Stimulated activated memory B cell treated with anti-CD40 and anti-IgM and Interleukin-4, amounts not matched to agents 10 μg/mL and 1 μg/mL and 100 μg/mL, for 72 hours (primary cell): ENCODE measurements at regions not wholly inside any gene's neighbourhood (a gene's known extent, or its start where the extent isn't known, plus 50 kb on each side); places are given as distances from the start of the nearest gene placed in this dataset.

ENCODE experiments used
- ATAC-seq: fragments of 150-1000 bp; cut with Tn5 transposase; 2 replicates; pipeline ENCODE4 v1.10.0; 2021
- H3K27ac Mint-ChIP-seq: one replicate; pipeline ENCODE4 v1.8.0; 2022; ENCODE audit warnings: mild to moderate bottlenecking, mixed read lengths
- H3K27me3 Mint-ChIP-seq: one replicate; pipeline ENCODE4 v1.8.0; 2022; ENCODE audit warnings: mixed read lengths
- H3K36me3 Mint-ChIP-seq: one replicate; pipeline ENCODE4 v1.8.0; 2022; ENCODE audit warnings: mixed read lengths
- H3K4me1 Mint-ChIP-seq: one replicate; pipeline ENCODE4 v1.8.0; 2022; ENCODE audit warnings: mixed read lengths
- H3K4me3 Mint-ChIP-seq: one replicate; pipeline ENCODE4 v1.8.0; 2022; ENCODE audit warnings: mild to moderate bottlenecking, moderate library complexity, mixed read lengths
- H3K9me3 Mint-ChIP-seq: one replicate; pipeline ENCODE4 v1.8.0; 2022; ENCODE audit warnings: mixed read lengths

- ATAC-seq: no peak
- Mint-ChIP-seq H3K36me3 (no peaks in the 10 kb centered on the region), H3K4me1 (peaks cover 26% of the 10 kb centered on the region), H3K27me3 (no peaks in the 10 kb centered on the region), H3K9me3 (no peaks in the 10 kb centered on the region), H3K27ac (no peak overlapping the region), H3K4me3 (no peak overlapping the region)
These were observed 65.0 kb upstream of the ARHGAP5 start for GRCh38 chr14:32012062-32012461.

GRCh38 chr14:32012571-32012970 lies 64.5 kb upstream of the ARHGAP5 start:
- no peak for ATAC-seq
- no peak overlapping the region for H3K4me3 Mint-ChIP-seq
- H3K27me3 Mint-ChIP-seq: no peaks in the 10 kb centered on the region
- no peaks in the 10 kb centered on the region for H3K36me3 Mint-ChIP-seq
- H3K9me3 Mint-ChIP-seq: no peaks in the 10 kb centered on the region
- H3K27ac Mint-ChIP-seq: no peak overlapping the region
- peaks cover 21% of the 10 kb centered on the region for H3K4me1 Mint-ChIP-seq

- Mint-ChIP-seq H3K4me3 (no peak overlapping the region), H3K4me1 (peaks cover 16% of the 10 kb centered on the region), H3K27me3 (no peaks in the 10 kb centered on the region), H3K9me3 (no peaks in the 10 kb centered on the region), H3K36me3 (no peaks in the 10 kb centered on the region), H3K27ac (no peak overlapping the region)
- ATAC-seq: no peak
These were observed 64.0 kb upstream of the ARHGAP5 start for GRCh38 chr14:32013083-32013482.

- no peak for ATAC-seq
- Mint-ChIP-seq H3K9me3 (no peaks in the 10 kb centered on the region), H3K4me3 (no peak overlapping the region), H3K27ac (no peak overlapping the region), H3K4me1 (peaks cover 6% of the 10 kb centered on the region), H3K27me3 (no peaks in the 10 kb centered on the region), H3K36me3 (no peaks in the 10 kb centered on the region)
These were observed 63.0 kb upstream of the ARHGAP5 start for GRCh38 chr14:32014057-32014456.

- H3K27me3 Mint-ChIP-seq: no peaks in the 10 kb centered on the region
- no peak for ATAC-seq
- peaks cover 6% of the 10 kb centered on the region for H3K4me1 Mint-ChIP-seq
- no peaks in the 10 kb centered on the region for H3K36me3 Mint-ChIP-seq
- no peak overlapping the region for H3K27ac Mint-ChIP-seq
- no peaks in the 10 kb centered on the region for H3K9me3 Mint-ChIP-seq
- H3K4me3 Mint-ChIP-seq: no peak overlapping the region
These were observed 62.6 kb upstream of the ARHGAP5 start for GRCh38 chr14:32014498-32014897.

- Mint-ChIP-seq H3K27ac (no peak overlapping the region), H3K4me3 (no peak overlapping the region), H3K36me3 (no peaks in the 10 kb centered on the region), H3K27me3 (no peaks in the 10 kb centered on the region), H3K4me1 (peaks cover 6% of the 10 kb centered on the region), H3K9me3 (no peaks in the 10 kb centered on the region)
- ATAC-seq: no peak
These were observed 61.9 kb upstream of the ARHGAP5 start for GRCh38 chr14:32015166-32015565.

GRCh38 chr14:32017587-32017986 lies 59.5 kb upstream of the ARHGAP5 start:
- no peak overlapping the region for H3K4me3 Mint-ChIP-seq
- H3K27me3 Mint-ChIP-seq: no peaks in the 10 kb centered on the region
- H3K27ac Mint-ChIP-seq: no peak overlapping the region
- H3K9me3 Mint-ChIP-seq: no peaks in the 10 kb centered on the region
- no peaks in the 10 kb centered on the region for H3K4me1 Mint-ChIP-seq
- ATAC-seq: peak; percentile 12
- no peaks in the 10 kb centered on the region for H3K36me3 Mint-ChIP-seq

- no peak for ATAC-seq
- H3K4me1 Mint-ChIP-seq: no peaks in the 10 kb centered on the region
- H3K27ac Mint-ChIP-seq: no peak overlapping the region
- no peaks in the 10 kb centered on the region for H3K27me3 Mint-ChIP-seq
- no peak overlapping the region for H3K4me3 Mint-ChIP-seq
- no peaks in the 10 kb centered on the region for H3K9me3 Mint-ChIP-seq
- no peaks in the 10 kb centered on the region for H3K36me3 Mint-ChIP-seq
These were observed 58.6 kb upstream of the ARHGAP5 start for GRCh38 chr14:32018391-32019092.

- no peaks in the 10 kb centered on the region for H3K27me3 Mint-ChIP-seq
- H3K27ac Mint-ChIP-seq: no peak overlapping the region
- H3K9me3 Mint-ChIP-seq: no peaks in the 10 kb centered on the region
- no peaks in the 10 kb centered on the region for H3K36me3 Mint-ChIP-seq
- ATAC-seq: no peak
- no peak overlapping the region for H3K4me3 Mint-ChIP-seq
- H3K4me1 Mint-ChIP-seq: no peaks in the 10 kb centered on the region
These were observed 57.8 kb upstream of the ARHGAP5 start for GRCh38 chr14:32019276-32019675.

GRCh38 chr14:32020882-32021281 lies 56.2 kb upstream of the ARHGAP5 start:
- H3K27me3 Mint-ChIP-seq: peaks cover 3% of the 10 kb centered on the region
- no peaks in the 10 kb centered on the region for H3K36me3 Mint-ChIP-seq
- no peak overlapping the region for H3K4me3 Mint-ChIP-seq
- no peaks in the 10 kb centered on the region for H3K4me1 Mint-ChIP-seq
- no peak overlapping the region for H3K27ac Mint-ChIP-seq
- no peaks in the 10 kb centered on the region for H3K9me3 Mint-ChIP-seq
- no peak for ATAC-seq

GRCh38 chr14:32021341-32021740 lies 55.8 kb upstream of the ARHGAP5 start:
- no peak for ATAC-seq
- Mint-ChIP-seq H3K27me3 (peaks cover 8% of the 10 kb centered on the region), H3K4me1 (no peaks in the 10 kb centered on the region), H3K36me3 (no peaks in the 10 kb centered on the region), H3K27ac (no peak overlapping the region), H3K4me3 (no peak overlapping the region), H3K9me3 (no peaks in the 10 kb centered on the region)

GRCh38 chr14:32022525-32022924 lies 54.6 kb upstream of the ARHGAP5 start:
- no peak overlapping the region for H3K4me3 Mint-ChIP-seq
- ATAC-seq: no peak

GRCh38 chr14:32022938-32023466 lies 54.1 kb upstream of the ARHGAP5 start:
- H3K27ac Mint-ChIP-seq: no peak overlapping the region
- ATAC-seq: no peak
- H3K27me3 Mint-ChIP-seq: peaks cover 19% of the 10 kb centered on the region
- no peaks in the 10 kb centered on the region for H3K4me1 Mint-ChIP-seq
- no peaks in the 10 kb centered on the region for H3K9me3 Mint-ChIP-seq
- H3K36me3 Mint-ChIP-seq: no peaks in the 10 kb centered on the region
- no peak overlapping the region for H3K4me3 Mint-ChIP-seq

More at GRCh38 chr14:32022525-32022924, 54.6 kb upstream of the ARHGAP5 start:
- no peaks in the 10 kb centered on the region for H3K4me1 Mint-ChIP-seq
- H3K27ac Mint-ChIP-seq: no peak overlapping the region
- H3K36me3 Mint-ChIP-seq: no peaks in the 10 kb centered on the region
- peaks cover 19% of the 10 kb centered on the region for H3K27me3 Mint-ChIP-seq
- no peaks in the 10 kb centered on the region for H3K9me3 Mint-ChIP-seq

- H3K9me3 Mint-ChIP-seq: no peaks in the 10 kb centered on the region
- H3K27me3 Mint-ChIP-seq: peaks cover 19% of the 10 kb centered on the region
- H3K4me1 Mint-ChIP-seq: peaks cover 5% of the 10 kb centered on the region
- no peak for ATAC-seq
- no peaks in the 10 kb centered on the region for H3K36me3 Mint-ChIP-seq
- H3K27ac Mint-ChIP-seq: no peak overlapping the region
- H3K4me3 Mint-ChIP-seq: no peak overlapping the region
These were observed 53.6 kb upstream of the ARHGAP5 start for GRCh38 chr14:32023540-32023939.

GRCh38 chr14:32027255-32027939 lies 49.7 kb upstream of the ARHGAP5 start:
- H3K4me3 Mint-ChIP-seq: no peak overlapping the region
- H3K9me3 Mint-ChIP-seq: no peaks in the 10 kb centered on the region
- peaks cover 13% of the 10 kb centered on the region for H3K4me1 Mint-ChIP-seq
- ATAC-seq: no peak
- H3K36me3 Mint-ChIP-seq: no peaks in the 10 kb centered on the region
- H3K27ac Mint-ChIP-seq: no peak overlapping the region
- peaks cover 19% of the 10 kb centered on the region for H3K27me3 Mint-ChIP-seq
